SK-N-SH (cell line): ENCODE measurements at regions not wholly inside any gene's neighbourhood (a gene's known extent, or its start where the extent isn't known, plus 50 kb on each side); places are given as distances from the start of the nearest gene placed in this dataset.

Experiments
- FOXJ3 ChIP-seq: sonication (generic); formaldehyde crosslinking; IDR thresholded peaks from 2 replicates; pipeline ENCODE4 v1.5.1; 2020; ENCODE audit warnings: mild to moderate bottlenecking, missing genetic modification reagents
- FOXM1 ChIP-seq: IDR thresholded peaks from 2 replicates; pipeline ENCODE4 v1.4.0; 2012; ENCODE audit warnings: low read depth, mild to moderate bottlenecking
- SMC3 ChIP-seq: IDR thresholded peaks from 2 replicates; pipeline ENCODE4 v1.6.1; 2012; ENCODE audit warnings: low read depth, low read length, improper control_type of control experiment
- TAF1 ChIP-seq: IDR thresholded peaks from 2 replicates; pipeline ENCODE4 v1.6.1; 2012; ENCODE audit warnings: low read depth, mild to moderate bottlenecking, low read length, moderate library complexity, borderline replicate concordance
- YY1 ChIP-seq: IDR thresholded peaks from 2 replicates; pipeline ENCODE4 v1.4.0; 2012; ENCODE audit warnings: low read depth, mild to moderate bottlenecking
- TF ChIP-seq, protein P1 (sequence below): fragments of 200-600 bp; sonication (generic); IDR thresholded peaks from 2 replicates; pipeline ENCODE4 v1.6.1; 2017; ENCODE audit warnings: antibody characterized with exemption, mild to moderate bottlenecking, moderate library complexity
- TF ChIP-seq, protein P2 (sequence below): IDR thresholded peaks from 2 replicates; pipeline ENCODE4 v1.4.0; 2012; ENCODE audit warnings: low read depth, borderline replicate concordance

DNA sequence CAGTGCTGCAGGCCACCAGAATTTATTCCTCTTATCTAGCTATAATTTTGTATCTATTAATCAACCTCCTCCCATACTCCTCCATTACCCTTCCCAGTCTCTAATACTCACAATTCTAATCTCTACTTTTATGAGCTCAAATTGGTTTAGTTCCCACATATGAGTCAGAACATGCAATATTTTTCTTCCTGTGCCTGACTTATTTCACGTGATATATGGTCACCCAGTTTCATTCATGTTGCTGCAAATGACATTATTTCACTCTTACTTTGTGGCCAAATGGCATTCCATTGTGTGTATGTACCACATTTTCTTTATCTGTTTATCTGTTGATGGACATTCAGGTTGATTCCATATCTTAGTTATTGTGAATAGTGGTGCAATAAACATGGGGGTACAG, 483.5 kb downstream of the ACTRT1 start:
- TF ChIP-seq YY1: no peak
- TF ChIP-seq SMC3: no peak
- TF ChIP-seq, protein P1, sequence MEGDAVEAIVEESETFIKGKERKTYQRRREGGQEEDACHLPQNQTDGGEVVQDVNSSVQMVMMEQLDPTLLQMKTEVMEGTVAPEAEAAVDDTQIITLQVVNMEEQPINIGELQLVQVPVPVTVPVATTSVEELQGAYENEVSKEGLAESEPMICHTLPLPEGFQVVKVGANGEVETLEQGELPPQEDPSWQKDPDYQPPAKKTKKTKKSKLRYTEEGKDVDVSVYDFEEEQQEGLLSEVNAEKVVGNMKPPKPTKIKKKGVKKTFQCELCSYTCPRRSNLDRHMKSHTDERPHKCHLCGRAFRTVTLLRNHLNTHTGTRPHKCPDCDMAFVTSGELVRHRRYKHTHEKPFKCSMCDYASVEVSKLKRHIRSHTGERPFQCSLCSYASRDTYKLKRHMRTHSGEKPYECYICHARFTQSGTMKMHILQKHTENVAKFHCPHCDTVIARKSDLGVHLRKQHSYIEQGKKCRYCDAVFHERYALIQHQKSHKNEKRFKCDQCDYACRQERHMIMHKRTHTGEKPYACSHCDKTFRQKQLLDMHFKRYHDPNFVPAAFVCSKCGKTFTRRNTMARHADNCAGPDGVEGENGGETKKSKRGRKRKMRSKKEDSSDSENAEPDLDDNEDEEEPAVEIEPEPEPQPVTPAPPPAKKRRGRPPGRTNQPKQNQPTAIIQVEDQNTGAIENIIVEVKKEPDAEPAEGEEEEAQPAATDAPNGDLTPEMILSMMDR: no peak
- TF ChIP-seq, protein P2, sequence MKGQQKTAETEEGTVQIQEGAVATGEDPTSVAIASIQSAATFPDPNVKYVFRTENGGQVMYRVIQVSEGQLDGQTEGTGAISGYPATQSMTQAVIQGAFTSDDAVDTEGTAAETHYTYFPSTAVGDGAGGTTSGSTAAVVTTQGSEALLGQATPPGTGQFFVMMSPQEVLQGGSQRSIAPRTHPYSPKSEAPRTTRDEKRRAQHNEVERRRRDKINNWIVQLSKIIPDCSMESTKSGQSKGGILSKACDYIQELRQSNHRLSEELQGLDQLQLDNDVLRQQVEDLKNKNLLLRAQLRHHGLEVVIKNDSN: no peak
- TF ChIP-seq FOXJ3 (CRISPR knock-in tag): no peak
- TF ChIP-seq FOXM1: no peak
- no peak for TF ChIP-seq TAF1
